GM18868 (cell line): ENCODE measurements at regions not wholly inside any gene's neighbourhood (a gene's known extent, or its start where the extent isn't known, plus 50 kb on each side); places are given as distances from the start of the nearest gene placed in this dataset.
A peak's percentile ranks its signal among the peaks of the same experiment; 100 is the strongest.
"Not testable (repeated sequence)": the region's sequence is repeated elsewhere in the genome, so short reads cannot be mapped to it uniquely, and the experiment has no call there.

Experiments used
- ATAC-seq: cut with Tn5 transposase; IDR thresholded peaks from one replicate; pipeline ENCODE4 v1.9.1; 2021; ENCODE audit warnings: mild to moderate bottlenecking, moderate library complexity; ENCODE audit not compliant: unreplicated experiment

DNA sequence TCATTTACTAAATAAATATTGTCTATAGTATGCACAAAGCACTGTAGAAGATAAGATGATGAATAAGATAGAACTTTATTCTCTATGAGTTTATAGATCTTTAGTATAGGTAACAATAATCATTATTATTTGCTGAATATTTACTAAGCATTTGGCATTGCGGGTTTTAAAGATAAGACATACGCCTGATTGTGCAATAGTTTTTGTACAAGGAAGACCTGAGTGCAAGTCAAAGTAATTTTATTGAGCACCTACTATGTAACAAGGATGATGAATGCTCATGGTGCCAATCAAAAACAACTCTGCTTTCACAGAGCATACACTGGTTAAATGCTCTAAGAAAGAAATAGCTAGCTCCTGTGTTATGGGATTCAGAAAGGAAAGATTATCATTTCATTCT is 1461.7 kb upstream of the FLRT2 start:
- no peak for ATAC-seq

- no peak for ATAC-seq
These were observed 1458.9 kb upstream of the FLRT2 start for GRCh38 chr14:84071061-84071460.

DNA sequence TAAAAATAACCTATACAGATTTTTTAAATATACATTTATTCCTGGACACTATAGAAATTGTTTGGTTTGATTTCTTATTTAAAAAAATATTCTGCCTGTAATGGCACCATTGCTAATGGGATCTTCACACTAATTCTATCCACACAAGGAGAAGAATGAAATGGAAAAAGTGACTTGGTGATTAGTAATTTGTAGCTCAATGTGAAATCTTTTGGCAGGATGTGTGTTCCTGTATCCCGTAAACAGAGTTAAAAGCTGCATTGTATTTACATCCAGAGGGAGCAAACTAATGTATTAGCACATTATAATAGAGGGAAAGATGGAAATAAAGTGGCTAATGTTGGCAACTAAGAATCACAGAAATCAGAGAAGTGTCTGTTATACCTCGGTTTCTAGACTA is 1455.3 kb upstream of the FLRT2 start:
- no peak for ATAC-seq

DNA sequence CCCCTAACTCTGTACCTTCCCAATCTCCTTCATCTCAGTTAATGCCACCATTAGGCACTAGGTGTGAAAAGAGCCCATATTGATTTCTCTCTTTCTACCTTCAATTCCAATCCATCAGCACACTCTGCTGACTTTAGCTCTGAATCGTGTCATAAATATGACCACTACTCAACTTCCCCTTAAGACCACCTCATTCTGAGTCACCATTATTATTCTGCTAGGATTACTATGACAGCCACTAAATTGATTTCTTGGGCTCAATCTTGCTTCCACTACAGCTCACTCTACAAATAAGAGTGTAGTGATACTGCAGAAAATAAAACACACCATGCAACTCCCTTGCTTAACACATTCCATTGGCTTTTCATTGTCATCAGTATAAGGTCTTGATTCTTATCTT is 1449.0 kb upstream of the FLRT2 start:
- ATAC-seq: no peak

DNA sequence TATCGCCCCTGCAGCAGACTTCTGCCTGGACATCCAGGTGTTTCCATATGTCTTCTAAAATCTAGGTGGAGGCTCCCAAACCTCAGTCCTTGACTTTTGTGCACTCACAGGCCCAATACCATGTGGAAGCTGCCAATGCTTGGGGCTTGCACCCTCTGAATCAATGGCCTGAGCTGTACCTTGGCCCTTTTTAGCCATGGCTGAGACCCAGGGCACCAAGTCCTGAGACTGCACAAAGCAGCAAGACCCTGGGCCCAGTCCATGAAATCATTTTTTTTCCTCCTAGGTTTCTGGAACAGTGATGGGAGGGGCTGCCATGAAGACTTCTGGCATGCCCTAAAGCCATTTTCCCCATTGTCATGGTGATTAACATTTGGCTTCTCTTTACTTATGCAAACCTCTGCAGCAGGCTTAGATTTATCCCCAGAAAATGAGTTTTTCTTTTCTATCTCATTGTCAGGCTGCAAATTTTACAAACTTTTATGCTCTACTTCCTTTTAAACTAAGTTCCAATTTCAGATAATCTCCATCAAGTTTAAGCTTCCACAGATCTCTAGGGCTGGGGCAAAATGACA is 1445.8 kb upstream of the FLRT2 start:
- ATAC-seq: no peak

GRCh38 chr14:84085493-84085892 is 1444.5 kb upstream of the FLRT2 start:
- no peak for ATAC-seq

DNA sequence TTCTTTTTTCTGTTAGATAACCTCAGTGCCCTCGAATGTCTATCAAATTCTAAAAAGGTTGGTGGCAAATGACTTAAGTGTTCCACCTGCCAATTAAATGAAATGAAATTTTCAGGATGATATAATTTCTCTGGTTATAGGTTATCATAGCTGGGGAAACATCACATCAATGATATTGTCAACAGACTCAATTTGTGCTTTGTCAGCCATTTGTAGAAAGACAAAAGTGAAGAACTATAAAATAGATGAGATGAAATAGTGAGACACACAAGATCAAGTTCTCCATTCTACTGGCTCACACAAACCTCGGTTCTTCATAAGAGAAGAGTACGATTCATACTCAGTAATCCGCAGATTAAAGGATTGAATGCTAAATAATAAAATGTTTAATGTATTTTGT is 1443.2 kb upstream of the FLRT2 start:
- no peak for ATAC-seq

DNA sequence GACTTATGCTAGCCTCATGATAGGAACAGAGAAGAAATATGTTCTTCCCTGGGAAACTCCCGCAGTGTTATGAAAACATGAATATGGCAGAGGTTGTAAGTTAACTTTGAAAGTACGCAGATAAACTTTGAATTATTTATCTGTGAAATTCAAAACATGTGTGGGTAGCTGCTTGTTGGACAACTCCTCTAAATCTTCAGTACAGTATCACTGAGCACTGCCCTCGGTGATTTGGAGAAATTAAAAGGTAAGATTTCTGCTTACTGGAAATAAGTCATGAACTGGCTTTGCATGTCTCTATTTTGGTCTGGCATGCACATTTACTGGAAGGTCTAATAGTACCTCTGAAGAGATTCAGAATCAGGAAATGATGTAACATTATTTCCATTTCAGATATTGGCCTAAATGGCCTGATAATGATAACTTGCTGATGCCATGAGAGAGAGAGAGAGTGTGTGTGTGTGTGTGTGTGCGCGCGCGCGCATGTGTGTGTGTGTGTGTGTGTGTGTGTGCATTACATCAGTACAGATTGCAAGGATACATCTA is 1441.9 kb upstream of the FLRT2 start:
- ATAC-seq: no peak

GRCh38 chr14:84090837-84091236 is 1439.1 kb upstream of the FLRT2 start:
- no peak for ATAC-seq

DNA sequence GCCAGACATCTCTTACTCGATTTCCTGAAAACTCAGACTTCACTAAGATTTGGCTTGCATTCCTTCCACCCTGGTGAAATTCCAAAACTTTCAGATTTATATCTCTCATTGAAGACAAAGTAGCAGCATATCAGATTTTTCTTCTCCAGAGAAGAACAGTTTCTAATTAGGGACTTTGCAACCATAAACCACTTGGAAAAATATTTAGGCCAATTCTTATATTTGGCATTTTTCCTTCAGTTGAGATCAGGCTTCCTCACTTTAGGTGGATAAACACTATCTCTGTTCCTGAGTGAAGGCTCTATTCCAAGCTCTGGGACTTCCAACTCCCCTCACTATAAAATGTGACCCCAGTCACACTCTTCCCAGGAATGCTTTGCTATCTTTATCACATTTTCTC is 1434.3 kb upstream of the FLRT2 start:
- no peak for ATAC-seq

DNA sequence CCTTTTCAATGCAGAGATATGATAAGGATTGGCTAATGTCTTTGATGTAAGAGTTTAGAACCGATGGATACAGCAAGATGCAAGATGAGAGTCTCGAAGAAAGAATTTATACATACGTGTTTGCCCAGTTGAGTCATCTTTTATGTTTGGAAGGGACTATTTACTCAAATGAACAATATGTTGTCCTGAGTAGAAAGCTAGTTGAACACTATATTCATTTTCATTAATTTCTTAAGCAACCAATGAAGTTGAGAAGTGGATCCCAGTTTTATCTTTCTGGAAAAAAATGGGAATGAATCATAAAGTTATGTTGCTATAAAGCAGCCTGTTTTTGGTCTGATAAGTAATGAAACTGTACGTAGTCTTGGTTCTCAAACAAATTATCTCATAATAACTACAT is 1431.7 kb upstream of the FLRT2 start:
- ATAC-seq: no peak

GRCh38 chr14:84099560-84099959 is 1430.4 kb upstream of the FLRT2 start:
- ATAC-seq: not testable (repeated sequence)

- ATAC-seq: no peak
These were observed 1422.1 kb upstream of the FLRT2 start for GRCh38 chr14:84107835-84108343.

DNA sequence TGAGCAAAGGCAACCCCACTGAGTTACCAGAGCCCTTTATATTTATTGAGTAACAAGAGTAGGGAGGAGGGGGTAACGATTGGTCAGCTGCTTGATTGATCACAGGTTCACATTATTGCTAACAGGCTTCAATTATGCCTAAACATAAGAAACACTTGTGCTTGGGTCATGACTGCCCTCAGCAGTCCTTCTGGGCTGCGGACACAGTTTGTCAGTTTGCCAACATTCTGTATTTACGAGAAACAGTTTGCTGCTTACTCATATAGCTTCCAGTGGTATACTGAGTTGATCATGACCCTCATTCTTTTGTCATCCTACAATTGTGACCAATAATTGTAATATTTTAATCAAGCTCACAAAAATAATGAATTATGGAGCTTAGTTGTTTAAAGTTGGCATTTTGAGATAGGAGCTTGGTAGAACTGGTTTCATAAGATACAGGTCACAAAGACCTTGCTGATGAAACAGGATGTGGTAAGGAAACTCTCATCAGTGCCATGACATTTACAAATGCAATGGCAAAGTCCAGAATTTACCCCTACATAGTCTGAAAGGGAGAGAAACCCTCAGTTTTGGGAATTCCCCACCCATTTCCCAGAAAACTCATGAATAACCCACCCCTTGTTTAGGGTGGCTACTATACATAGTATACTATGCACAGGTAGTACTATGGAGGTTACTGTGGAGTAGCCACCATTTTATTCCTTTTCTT is 1421.0 kb upstream of the FLRT2 start:
- ATAC-seq: no peak

- no peak for ATAC-seq
These were observed 1417.4 kb upstream of the FLRT2 start for GRCh38 chr14:84112589-84112988.

GRCh38 chr14:84125676-84126075 is 1404.3 kb upstream of the FLRT2 start:
- ATAC-seq: no peak

DNA sequence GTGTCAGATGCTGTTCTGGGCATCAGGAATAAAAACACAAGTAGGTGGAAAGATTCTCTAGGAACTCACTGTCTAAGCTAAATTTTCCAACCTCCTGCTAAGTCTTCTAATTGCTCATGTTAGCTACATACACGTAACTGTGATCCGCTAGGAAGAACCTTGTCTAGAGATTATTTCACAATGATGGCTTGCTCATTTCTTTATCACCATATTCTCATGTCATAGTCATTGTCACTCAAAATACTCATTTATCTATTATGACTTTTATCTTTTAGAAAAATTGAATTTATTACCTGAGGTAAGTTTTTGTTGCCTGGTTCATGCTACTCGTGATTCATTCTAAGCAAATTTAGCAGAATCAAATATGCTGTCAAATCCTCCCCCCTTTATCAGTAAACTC is 1402.4 kb upstream of the FLRT2 start:
- no peak for ATAC-seq

DNA sequence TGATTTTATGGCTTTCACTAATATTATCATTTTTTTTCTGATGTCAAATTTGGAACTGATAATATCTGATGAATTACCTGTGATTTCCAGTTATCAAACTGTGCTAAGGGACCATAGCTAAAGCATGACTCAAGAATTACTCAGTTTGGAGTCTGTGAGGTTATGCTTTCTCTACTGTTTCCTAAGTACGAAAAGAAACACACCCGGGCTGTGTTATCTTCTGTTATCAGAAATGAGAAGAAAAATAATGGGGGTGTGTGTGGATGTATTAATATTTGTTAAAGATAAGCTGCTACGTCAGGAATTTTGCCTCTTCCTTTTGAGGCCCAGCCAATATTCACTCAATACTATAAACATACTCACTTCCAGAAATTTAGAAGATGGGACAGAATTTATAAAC is 1401.9 kb upstream of the FLRT2 start:
- no peak for ATAC-seq

DNA sequence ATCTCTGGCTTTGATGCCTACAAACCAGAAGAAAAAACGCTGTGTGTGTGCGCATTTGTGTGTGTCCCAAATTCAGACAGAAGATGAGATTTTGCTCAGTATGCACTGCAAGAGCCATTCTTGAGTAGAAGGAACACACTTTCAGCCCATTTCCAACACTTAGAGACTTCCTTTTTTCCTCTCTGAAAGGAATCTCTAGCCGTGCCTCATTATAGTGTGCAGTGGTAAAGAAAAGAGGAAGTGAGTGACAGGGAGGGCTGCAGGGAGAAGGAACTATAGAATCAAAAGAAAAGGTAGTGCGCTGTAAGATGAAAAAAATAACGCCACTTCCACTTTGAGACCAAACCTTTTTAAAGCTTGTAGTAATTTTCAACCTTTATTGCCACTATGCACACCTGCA is 1400.9 kb upstream of the FLRT2 start:
- peak; percentile 80 for ATAC-seq

- no peak for ATAC-seq
These were observed 1400.0 kb upstream of the FLRT2 start for GRCh38 chr14:84129941-84130340.

- no peak for ATAC-seq
These were observed 1398.0 kb upstream of the FLRT2 start for GRCh38 chr14:84131924-84132323.

DNA sequence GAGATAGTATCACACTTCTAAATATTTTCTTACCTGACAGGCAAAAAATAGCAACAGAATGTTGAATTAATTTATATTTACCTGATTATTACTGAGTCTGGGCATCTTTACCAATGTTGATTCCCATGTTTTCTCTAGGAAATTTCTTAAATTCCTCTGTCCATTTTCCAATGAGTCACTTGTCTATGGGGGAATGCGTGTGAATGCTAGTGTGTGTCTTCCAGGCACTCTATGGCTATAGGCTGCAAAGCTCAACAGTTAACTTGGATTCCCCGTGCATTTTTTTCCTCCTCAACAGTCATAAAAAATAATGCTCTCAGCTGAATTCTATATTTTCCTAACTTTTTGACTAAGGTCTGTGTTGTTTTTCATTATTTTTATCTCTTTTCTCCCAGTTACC is 1385.8 kb upstream of the FLRT2 start:
- no peak for ATAC-seq
